Spleen (tissue), 7 donors: ENCODE measurements at regions not wholly inside any gene's neighbourhood (a gene's known extent, or its start where the extent isn't known, plus 50 kb on each side); places are given as distances from the start of the nearest gene placed in this dataset.

Experiments used
- CTCF ChIP-seq, 11 experiments: fragments of 200-600 bp in 7 of 11; fragments of 450-650 bp in 4 of 11; sonication (generic) in 4 of 11; IDR thresholded peaks in 8 of 11; conservative IDR thresholded peaks in 3 of 11; 1 replicate in 7 of 11; 2 replicates in 4 of 11; pipeline versions ENCODE4 v1.4.0 to v1.8.0; 2016 to 2021; ENCODE audit warnings: antibody characterized with exemption in 11 of 11, inconsistent platforms in 4 of 11, mild to moderate bottlenecking in 1 of 11
- POLR2A ChIP-seq, 3 donors: fragments of 450-650 bp; IDR thresholded peaks; one replicate each; pipeline ENCODE4 v1.5.1; 2017; ENCODE audit warnings: antibody characterized with exemption in 3 of 3, mild to moderate bottlenecking in 1 of 3
- POLR2AphosphoS5 ChIP-seq, 3 donors: sonication (generic); formaldehyde crosslinking; IDR thresholded peaks; one replicate each; pipeline ENCODE4 v1.5.1; 2017; ENCODE audit warnings: antibody characterized with exemption in 3 of 3
- donor health status: DM: no; HTN: no; CAD: no; lungs with moderate emphysema.
- donor health status: DM: no; HTN: no; CAD: no.
- donor health status: DM: no; HTN: no; CAD: no.

GRCh38 chr3:89974903-89975519, 867.6 kb downstream of the EPHA3 start:
- TF ChIP-seq POLR2AphosphoS5 (IDR thresholded peaks at IDR 0.05), result no peak
- no peak for TF ChIP-seq CTCF (IDR thresholded peaks at IDR 0.05 in 8 of 11, conservative IDR thresholded peaks at IDR 0.05 in 3 of 11)
- TF ChIP-seq POLR2A (IDR thresholded peaks at IDR 0.05), result no peak
